Neural cell (in vitro differentiated cells): ENCODE measurements at regions not wholly inside any gene's neighbourhood (a gene's known extent, or its start where the extent isn't known, plus 50 kb on each side); places are given as distances from the start of the nearest gene placed in this dataset.

Source experiments
- CTCF ChIP-seq: fragments of 450-650 bp; IDR thresholded peaks from 2 replicates; pipeline ENCODE4 v1.5.1; 2014; ENCODE audit warnings: antibody characterized with exemption, mild to moderate bottlenecking, moderate library complexity; ENCODE audit not compliant: poor library complexity, severe bottlenecking
- EP300 ChIP-seq: fragments of 450-650 bp; conservative IDR thresholded peaks from 2 replicates; pipeline ENCODE4 v1.6.1; 2014; ENCODE audit warnings: antibody characterized with exemption, mild to moderate bottlenecking, moderate library complexity; ENCODE audit not compliant: poor library complexity, severe bottlenecking
- REST ChIP-seq: IDR thresholded peaks from 2 replicates; pipeline ENCODE4 v1.6.1; 2012; ENCODE audit warnings: borderline replicate concordance
- SMC3 ChIP-seq: fragments of 450-650 bp; conservative IDR thresholded peaks from 2 replicates; pipeline ENCODE4 v1.6.1; 2014; ENCODE audit warnings: antibody characterized with exemption, mild to moderate bottlenecking, moderate library complexity; ENCODE audit not compliant: poor library complexity

GRCh38 chr22:48734961-48735360 is 1092.7 kb downstream of the BRD1 start:
- TF ChIP-seq CTCF: no peak
- no peak for TF ChIP-seq REST
- TF ChIP-seq EP300: no peak
- TF ChIP-seq SMC3: no peak
